GM23338 (cell line): ENCODE measurements at regions not wholly inside any gene's neighbourhood (a gene's known extent, or its start where the extent isn't known, plus 50 kb on each side); places are given as distances from the start of the nearest gene placed in this dataset.

ENCODE experiments used
- ATAC-seq: fragments of 200-7000 bp; cut with Tn5 transposase; 3 replicates; pipeline ENCODE4 v1.9.1; 2020
- DNase-seq: peaks from one replicate; pipeline ENCODE4 v3.0.0-alpha.2; 2015; ENCODE audit warnings: low spot score
- H2AFZ ChIP-seq: fragments of 200-600 bp; sonication (generic); 2 replicates; pipeline ENCODE4 v1.8.0; 2016; ENCODE audit warnings: antibody characterized with exemption, mild to moderate bottlenecking, moderate library complexity
- H3F3A ChIP-seq: fragments of 200-600 bp; sonication (generic); replicated peaks from 2 replicates; pipeline ENCODE4 v1.8.0; 2017; ENCODE audit warnings: antibody characterized with exemption, mixed run types, low read depth
- H3K27ac ChIP-seq: fragments of 200-600 bp; sonication (generic); 2 replicates; pipeline ENCODE4 v1.6.1; 2016; ENCODE audit warnings: low read depth
- H3K27me3 ChIP-seq: fragments of 200-600 bp; sonication (generic); 2 replicates; pipeline ENCODE4 v1.8.0; 2016; ENCODE audit warnings: mild to moderate bottlenecking, mixed run types, moderate library complexity; ENCODE audit not compliant: insufficient read depth
- H3K36me3 ChIP-seq: fragments of 200-600 bp; sonication (generic); 2 replicates; pipeline ENCODE4 v1.8.0; 2016; ENCODE audit warnings: mild to moderate bottlenecking; ENCODE audit not compliant: insufficient read depth
- H3K4me1 ChIP-seq: fragments of 200-600 bp; sonication (generic); 2 replicates; pipeline ENCODE4 v1.8.0; 2016; ENCODE audit warnings: mild to moderate bottlenecking, moderate library complexity; ENCODE audit not compliant: insufficient read depth
- H3K4me2 ChIP-seq: fragments of 200-600 bp; sonication (generic); 2 replicates; pipeline ENCODE4 v1.7.1; 2017; ENCODE audit warnings: mixed run types
- H3K4me3 ChIP-seq: fragments of 200-600 bp; sonication (generic); 2 replicates; pipeline ENCODE4 v1.6.1; 2016; ENCODE audit warnings: mixed run types
- H3K79me2 ChIP-seq: fragments of 200-600 bp; sonication (generic); replicated peaks from 2 replicates; pipeline ENCODE4 v1.8.0; 2017; ENCODE audit warnings: mild to moderate bottlenecking; ENCODE audit not compliant: insufficient read depth
- H3K9me2 ChIP-seq: fragments of 200-600 bp; sonication (generic); 2 replicates; pipeline ENCODE4 v1.8.0; 2017; ENCODE audit not compliant: insufficient read depth
- H4K20me1 ChIP-seq: fragments of 200-600 bp; sonication (generic); replicated peaks from 2 replicates; pipeline ENCODE4 v1.8.0; 2017; ENCODE audit warnings: mild to moderate bottlenecking; ENCODE audit not compliant: insufficient read depth
- H3K27ac Mint-ChIP-seq: 2 replicates; pipeline ENCODE4 v1.8.0; 2020; ENCODE audit warnings: inconsistent platforms, mild to moderate bottlenecking, moderate library complexity, mixed read lengths
- H3K27me3 Mint-ChIP-seq: 3 replicates; pipeline ENCODE4 v1.8.0; 2022; ENCODE audit warnings: low read depth, mild to moderate bottlenecking, moderate library complexity, mixed read lengths, inconsistent platforms; ENCODE audit not compliant: insufficient read depth, poor library complexity
- H3K36me3 Mint-ChIP-seq: 3 replicates; pipeline ENCODE4 v1.8.0; 2021; ENCODE audit warnings: low read depth, mild to moderate bottlenecking, inconsistent platforms, moderate library complexity, mixed read lengths
- H3K4me1 Mint-ChIP-seq: 3 replicates; pipeline ENCODE4 v1.8.0; 2020; ENCODE audit warnings: mild to moderate bottlenecking, inconsistent platforms, mixed read lengths
- H3K4me3 Mint-ChIP-seq: 3 replicates; pipeline ENCODE4 v1.8.0; 2021; ENCODE audit warnings: moderate library complexity, mild to moderate bottlenecking, inconsistent platforms, mixed read lengths
- H3K9me3 Mint-ChIP-seq: 3 replicates; pipeline ENCODE4 v1.8.0; 2020; ENCODE audit warnings: moderate library complexity, mild to moderate bottlenecking, inconsistent platforms, mixed read lengths
- EZH2phosphoT487 ChIP-seq: fragments of 200-600 bp; sonication (generic); IDR thresholded peaks from one replicate; pipeline ENCODE4 v1.8.1; 2018; ENCODE audit warnings: antibody characterized with exemption; ENCODE audit not compliant: unreplicated experiment
- JUNB ChIP-seq: IDR thresholded peaks from one replicate; pipeline ENCODE4 v1.6.1; 2016; ENCODE audit warnings: antibody characterized with exemption; ENCODE audit not compliant: unreplicated experiment
- NANOG ChIP-seq: IDR thresholded peaks from 2 replicates; pipeline ENCODE4 v1.6.1; 2016; ENCODE audit warnings: antibody characterized with exemption, borderline replicate concordance
- STAT1 ChIP-seq: IDR thresholded peaks from one replicate; pipeline ENCODE4 v1.6.1; 2016; ENCODE audit warnings: antibody characterized with exemption; ENCODE audit not compliant: unreplicated experiment
- ZNF114 ChIP-seq: fragments of 250-450 bp; sonication (Bioruptor Pico); IDR thresholded peaks from 2 replicates; pipeline ENCODE4 v1.5.0; 2020; ENCODE audit warnings: mild to moderate bottlenecking, moderate library complexity
- ZNF331 ChIP-seq: fragments of 250-450 bp; sonication (Bioruptor Pico); IDR thresholded peaks from 2 replicates; pipeline ENCODE4 v1.5.0; 2020; ENCODE audit warnings: low read depth, mild to moderate bottlenecking, moderate library complexity
- TF ChIP-seq, protein P1 (sequence below), 2 experiments: fragments of 200-600 bp in 1 of 2; sonication (generic) in 1 of 2; conservative IDR thresholded peaks; 2 replicates each; pipeline versions ENCODE4 v1.5.1 to v1.6.1; 2016 to 2017; ENCODE audit warnings: antibody characterized with exemption in 2 of 2, low read depth in 2 of 2, mild to moderate bottlenecking in 2 of 2, moderate library complexity in 1 of 2
- TF ChIP-seq, protein P2 (sequence below): IDR thresholded peaks from one replicate; pipeline ENCODE4 v1.6.1; 2018; ENCODE audit warnings: antibody characterized with exemption; ENCODE audit not compliant: unreplicated experiment
- TF ChIP-seq, protein P3 (sequence below): fragments of 250-450 bp; sonication (Bioruptor Pico); IDR thresholded peaks from 2 replicates; pipeline ENCODE4 v1.5.0; 2020; ENCODE audit warnings: mild to moderate bottlenecking, moderate library complexity
- TF ChIP-seq, protein P4 (sequence below): IDR thresholded peaks from 2 replicates; pipeline ENCODE4 v1.6.1; 2016; ENCODE audit warnings: antibody characterized with exemption

DNA sequence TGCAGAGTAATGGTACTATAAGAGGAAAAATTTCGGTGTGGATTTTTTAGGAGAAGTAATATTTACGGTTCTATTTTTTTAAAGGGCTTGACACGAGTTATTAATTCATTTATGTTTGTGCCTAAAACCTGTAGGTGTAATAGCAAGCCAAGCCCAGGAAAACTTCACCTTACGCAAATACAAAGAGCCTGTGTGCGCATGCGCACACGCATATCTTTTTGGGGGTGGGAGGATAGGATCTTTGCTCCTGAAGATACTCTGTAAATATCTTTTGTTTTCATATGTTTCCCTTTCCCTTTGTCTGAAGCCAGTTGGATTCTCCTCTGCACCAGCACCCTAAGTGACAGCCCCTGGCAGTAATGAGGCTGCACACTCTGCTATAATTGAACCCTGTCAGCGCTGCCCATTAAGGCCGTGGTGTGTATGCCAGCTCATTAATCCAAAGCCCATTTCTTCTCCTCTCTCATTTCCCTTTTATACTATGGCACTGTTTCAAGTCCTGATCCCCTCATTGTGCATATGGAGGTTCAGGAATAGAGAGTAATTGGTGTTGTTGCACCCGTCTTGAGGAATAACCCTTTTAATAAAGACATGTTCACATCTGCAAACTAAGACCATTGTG is 327.2 kb upstream of the E2F7 start:
- Histone ChIP-seq H3F3A (no peaks in the 10 kb centered on the region), H3K4me3 (no peak overlapping the region), H4K20me1 (no peaks in the 10 kb centered on the region), H3K79me2 (no peaks in the 10 kb centered on the region), H3K36me3 (no peaks in the 10 kb centered on the region), H3K27me3 (no peaks in the 10 kb centered on the region), H3K4me1 (no peaks in the 10 kb centered on the region), H3K27ac (no peak overlapping the region), H3K9me2 (no peaks in the 10 kb centered on the region), H3K4me2 (no peak overlapping the region), H2AFZ (no peak overlapping the region)
- no peak for ATAC-seq
- DNase-seq = no peak
- TF ChIP-seq ZNF114 (CRISPR knock-in tag) (no peak), NANOG (no peak), STAT1 (no peak), EZH2phosphoT487 (no peak), JUNB (no peak), ZNF331 (CRISPR knock-in tag) (no peak)
- TF ChIP-seq, protein P1, sequence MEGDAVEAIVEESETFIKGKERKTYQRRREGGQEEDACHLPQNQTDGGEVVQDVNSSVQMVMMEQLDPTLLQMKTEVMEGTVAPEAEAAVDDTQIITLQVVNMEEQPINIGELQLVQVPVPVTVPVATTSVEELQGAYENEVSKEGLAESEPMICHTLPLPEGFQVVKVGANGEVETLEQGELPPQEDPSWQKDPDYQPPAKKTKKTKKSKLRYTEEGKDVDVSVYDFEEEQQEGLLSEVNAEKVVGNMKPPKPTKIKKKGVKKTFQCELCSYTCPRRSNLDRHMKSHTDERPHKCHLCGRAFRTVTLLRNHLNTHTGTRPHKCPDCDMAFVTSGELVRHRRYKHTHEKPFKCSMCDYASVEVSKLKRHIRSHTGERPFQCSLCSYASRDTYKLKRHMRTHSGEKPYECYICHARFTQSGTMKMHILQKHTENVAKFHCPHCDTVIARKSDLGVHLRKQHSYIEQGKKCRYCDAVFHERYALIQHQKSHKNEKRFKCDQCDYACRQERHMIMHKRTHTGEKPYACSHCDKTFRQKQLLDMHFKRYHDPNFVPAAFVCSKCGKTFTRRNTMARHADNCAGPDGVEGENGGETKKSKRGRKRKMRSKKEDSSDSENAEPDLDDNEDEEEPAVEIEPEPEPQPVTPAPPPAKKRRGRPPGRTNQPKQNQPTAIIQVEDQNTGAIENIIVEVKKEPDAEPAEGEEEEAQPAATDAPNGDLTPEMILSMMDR (conservative IDR thresholded peaks at IDR 0.05; ENCODE audit: low read depth in 2 of 2) = no peak
- TF ChIP-seq, protein P2, sequence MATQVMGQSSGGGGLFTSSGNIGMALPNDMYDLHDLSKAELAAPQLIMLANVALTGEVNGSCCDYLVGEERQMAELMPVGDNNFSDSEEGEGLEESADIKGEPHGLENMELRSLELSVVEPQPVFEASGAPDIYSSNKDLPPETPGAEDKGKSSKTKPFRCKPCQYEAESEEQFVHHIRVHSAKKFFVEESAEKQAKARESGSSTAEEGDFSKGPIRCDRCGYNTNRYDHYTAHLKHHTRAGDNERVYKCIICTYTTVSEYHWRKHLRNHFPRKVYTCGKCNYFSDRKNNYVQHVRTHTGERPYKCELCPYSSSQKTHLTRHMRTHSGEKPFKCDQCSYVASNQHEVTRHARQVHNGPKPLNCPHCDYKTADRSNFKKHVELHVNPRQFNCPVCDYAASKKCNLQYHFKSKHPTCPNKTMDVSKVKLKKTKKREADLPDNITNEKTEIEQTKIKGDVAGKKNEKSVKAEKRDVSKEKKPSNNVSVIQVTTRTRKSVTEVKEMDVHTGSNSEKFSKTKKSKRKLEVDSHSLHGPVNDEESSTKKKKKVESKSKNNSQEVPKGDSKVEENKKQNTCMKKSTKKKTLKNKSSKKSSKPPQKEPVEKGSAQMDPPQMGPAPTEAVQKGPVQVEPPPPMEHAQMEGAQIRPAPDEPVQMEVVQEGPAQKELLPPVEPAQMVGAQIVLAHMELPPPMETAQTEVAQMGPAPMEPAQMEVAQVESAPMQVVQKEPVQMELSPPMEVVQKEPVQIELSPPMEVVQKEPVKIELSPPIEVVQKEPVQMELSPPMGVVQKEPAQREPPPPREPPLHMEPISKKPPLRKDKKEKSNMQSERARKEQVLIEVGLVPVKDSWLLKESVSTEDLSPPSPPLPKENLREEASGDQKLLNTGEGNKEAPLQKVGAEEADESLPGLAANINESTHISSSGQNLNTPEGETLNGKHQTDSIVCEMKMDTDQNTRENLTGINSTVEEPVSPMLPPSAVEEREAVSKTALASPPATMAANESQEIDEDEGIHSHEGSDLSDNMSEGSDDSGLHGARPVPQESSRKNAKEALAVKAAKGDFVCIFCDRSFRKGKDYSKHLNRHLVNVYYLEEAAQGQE = no peak
- TF ChIP-seq, protein P3, sequence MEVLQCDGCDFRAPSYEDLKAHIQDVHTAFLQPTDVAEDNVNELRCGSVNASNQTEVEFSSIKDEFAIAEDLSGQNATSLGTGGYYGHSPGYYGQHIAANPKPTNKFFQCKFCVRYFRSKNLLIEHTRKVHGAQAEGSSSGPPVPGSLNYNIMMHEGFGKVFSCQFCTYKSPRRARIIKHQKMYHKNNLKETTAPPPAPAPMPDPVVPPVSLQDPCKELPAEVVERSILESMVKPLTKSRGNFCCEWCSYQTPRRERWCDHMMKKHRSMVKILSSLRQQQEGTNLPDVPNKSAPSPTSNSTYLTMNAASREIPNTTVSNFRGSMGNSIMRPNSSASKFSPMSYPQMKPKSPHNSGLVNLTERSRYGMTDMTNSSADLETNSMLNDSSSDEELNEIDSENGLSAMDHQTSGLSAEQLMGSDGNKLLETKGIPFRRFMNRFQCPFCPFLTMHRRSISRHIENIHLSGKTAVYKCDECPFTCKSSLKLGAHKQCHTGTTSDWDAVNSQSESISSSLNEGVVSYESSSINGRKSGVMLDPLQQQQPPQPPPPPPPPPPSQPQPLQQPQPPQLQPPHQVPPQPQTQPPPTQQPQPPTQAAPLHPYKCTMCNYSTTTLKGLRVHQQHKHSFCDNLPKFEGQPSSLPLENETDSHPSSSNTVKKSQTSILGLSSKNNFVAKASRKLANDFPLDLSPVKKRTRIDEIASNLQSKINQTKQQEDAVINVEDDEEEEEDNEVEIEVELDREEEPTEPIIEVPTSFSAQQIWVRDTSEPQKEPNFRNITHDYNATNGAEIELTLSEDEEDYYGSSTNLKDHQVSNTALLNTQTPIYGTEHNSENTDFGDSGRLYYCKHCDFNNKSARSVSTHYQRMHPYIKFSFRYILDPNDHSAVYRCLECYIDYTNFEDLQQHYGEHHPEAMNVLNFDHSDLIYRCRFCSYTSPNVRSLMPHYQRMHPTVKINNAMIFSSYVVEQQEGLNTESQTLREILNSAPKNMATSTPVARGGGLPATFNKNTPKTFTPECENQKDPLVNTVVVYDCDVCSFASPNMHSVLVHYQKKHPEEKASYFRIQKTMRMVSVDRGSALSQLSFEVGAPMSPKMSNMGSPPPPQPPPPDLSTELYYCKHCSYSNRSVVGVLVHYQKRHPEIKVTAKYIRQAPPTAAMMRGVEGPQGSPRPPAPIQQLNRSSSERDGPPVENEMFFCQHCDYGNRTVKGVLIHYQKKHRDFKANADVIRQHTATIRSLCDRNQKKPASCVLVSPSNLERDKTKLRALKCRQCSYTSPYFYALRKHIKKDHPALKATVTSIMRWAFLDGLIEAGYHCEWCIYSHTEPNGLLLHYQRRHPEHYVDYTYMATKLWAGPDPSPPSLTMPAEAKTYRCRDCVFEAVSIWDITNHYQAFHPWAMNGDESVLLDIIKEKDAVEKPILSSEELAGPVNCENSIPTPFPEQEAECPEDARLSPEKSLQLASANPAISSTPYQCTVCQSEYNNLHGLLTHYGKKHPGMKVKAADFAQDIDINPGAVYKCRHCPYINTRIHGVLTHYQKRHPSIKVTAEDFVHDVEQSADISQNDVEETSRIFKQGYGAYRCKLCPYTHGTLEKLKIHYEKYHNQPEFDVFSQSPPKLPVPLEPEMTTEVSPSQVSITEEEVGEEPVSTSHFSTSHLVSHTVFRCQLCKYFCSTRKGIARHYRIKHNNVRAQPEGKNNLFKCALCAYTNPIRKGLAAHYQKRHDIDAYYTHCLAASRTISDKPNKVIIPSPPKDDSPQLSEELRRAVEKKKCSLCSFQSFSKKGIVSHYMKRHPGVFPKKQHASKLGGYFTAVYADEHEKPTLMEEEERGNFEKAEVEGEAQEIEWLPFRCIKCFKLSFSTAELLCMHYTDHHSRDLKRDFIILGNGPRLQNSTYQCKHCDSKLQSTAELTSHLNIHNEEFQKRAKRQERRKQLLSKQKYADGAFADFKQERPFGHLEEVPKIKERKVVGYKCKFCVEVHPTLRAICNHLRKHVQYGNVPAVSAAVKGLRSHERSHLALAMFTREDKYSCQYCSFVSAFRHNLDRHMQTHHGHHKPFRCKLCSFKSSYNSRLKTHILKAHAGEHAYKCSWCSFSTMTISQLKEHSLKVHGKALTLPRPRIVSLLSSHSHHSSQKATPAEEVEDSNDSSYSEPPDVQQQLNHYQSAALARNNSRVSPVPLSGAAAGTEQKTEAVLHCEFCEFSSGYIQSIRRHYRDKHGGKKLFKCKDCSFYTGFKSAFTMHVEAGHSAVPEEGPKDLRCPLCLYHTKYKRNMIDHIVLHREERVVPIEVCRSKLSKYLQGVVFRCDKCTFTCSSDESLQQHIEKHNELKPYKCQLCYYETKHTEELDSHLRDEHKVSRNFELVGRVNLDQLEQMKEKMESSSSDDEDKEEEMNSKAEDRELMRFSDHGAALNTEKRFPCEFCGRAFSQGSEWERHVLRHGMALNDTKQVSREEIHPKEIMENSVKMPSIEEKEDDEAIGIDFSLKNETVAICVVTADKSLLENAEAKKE (CRISPR knock-in tag) = no peak
- TF ChIP-seq, protein P4, sequence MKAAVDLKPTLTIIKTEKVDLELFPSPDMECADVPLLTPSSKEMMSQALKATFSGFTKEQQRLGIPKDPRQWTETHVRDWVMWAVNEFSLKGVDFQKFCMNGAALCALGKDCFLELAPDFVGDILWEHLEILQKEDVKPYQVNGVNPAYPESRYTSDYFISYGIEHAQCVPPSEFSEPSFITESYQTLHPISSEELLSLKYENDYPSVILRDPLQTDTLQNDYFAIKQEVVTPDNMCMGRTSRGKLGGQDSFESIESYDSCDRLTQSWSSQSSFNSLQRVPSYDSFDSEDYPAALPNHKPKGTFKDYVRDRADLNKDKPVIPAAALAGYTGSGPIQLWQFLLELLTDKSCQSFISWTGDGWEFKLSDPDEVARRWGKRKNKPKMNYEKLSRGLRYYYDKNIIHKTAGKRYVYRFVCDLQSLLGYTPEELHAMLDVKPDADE = no peak
- H3K36me3 Mint-ChIP-seq = no peaks in the 10 kb centered on the region
- H3K4me1 Mint-ChIP-seq = 0 out of 3 replicates have a peak, but pooled peaks cover 3% of the 10 kb centered on the region
- no peaks in the 10 kb centered on the region for H3K27me3 Mint-ChIP-seq
- H3K27ac Mint-ChIP-seq = no peak overlapping the region
- H3K9me3 Mint-ChIP-seq = no peaks in the 10 kb centered on the region
- H3K4me3 Mint-ChIP-seq = no peak overlapping the region
